ENCODE measurements at regions not wholly inside any gene's neighbourhood (a gene's known extent, or its start where the extent isn't known, plus 50 kb on each side); places are given as distances from the start of the nearest gene placed in this dataset.

DNA sequence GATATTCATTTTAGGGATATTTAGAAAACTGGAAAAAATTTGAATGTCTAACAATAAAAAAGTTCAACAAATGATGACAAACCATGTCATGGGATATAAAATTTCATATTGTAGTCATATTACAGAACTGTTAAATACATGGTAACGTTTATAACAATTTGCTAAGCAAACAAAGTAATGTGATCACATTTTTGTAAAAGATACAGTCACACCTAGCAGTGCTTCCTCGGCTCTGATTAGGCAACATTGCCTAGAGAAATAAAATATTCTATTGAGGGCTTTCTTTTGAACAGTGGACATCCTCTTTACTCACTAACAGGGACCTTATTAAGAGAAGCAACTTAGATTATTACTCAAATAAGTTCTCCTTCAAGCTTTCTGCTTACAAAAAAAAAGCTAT lies 605.5 kb downstream of the GATA3 start:
- H3K27ac Mint-ChIP-seq, result no peak overlapping the region
- no peak for DNase-seq
- no peaks in the 10 kb centered on the region for H3K36me3 Mint-ChIP-seq (ENCODE audit: low read depth)
- H3K4me3 Mint-ChIP-seq, result no peak overlapping the region
- H3K27me3 Mint-ChIP-seq (ENCODE audit: low read depth, poor library complexity), result peaks cover 6% of the 10 kb centered on the region
- TF ChIP-seq, protein P1, sequence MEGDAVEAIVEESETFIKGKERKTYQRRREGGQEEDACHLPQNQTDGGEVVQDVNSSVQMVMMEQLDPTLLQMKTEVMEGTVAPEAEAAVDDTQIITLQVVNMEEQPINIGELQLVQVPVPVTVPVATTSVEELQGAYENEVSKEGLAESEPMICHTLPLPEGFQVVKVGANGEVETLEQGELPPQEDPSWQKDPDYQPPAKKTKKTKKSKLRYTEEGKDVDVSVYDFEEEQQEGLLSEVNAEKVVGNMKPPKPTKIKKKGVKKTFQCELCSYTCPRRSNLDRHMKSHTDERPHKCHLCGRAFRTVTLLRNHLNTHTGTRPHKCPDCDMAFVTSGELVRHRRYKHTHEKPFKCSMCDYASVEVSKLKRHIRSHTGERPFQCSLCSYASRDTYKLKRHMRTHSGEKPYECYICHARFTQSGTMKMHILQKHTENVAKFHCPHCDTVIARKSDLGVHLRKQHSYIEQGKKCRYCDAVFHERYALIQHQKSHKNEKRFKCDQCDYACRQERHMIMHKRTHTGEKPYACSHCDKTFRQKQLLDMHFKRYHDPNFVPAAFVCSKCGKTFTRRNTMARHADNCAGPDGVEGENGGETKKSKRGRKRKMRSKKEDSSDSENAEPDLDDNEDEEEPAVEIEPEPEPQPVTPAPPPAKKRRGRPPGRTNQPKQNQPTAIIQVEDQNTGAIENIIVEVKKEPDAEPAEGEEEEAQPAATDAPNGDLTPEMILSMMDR (IDR thresholded peaks at IDR 0.05), result no peak
- H3K9me3 Mint-ChIP-seq, result no peaks in the 10 kb centered on the region
- H3K4me1 Mint-ChIP-seq, result peaks cover 10% of the 10 kb centered on the region

DNA sequence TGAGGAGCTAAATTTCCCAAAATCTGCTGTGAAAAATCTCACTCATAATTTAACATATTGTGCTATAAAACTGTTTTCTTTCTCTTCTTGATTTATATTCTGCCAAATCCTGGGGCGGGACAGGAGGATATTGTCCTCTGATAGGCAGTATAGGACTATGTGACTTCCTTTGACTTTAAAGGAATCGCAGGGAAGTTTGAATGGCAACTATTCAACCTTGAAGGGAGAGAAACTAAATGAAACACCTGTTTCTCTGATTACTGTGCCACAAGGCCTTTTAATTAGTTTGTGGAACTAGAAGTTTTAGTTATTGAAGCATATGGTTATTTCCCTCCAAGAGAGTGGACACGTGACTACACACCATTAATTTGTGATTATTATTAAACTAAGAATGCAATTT lies 607.4 kb downstream of the GATA3 start:
- no peak overlapping the region for H3K27ac Mint-ChIP-seq
- H3K4me3 Mint-ChIP-seq, result no peak overlapping the region
- TF ChIP-seq, protein P1 (IDR thresholded peaks at IDR 0.05), result no peak
- peaks cover 10% of the 10 kb centered on the region for H3K4me1 Mint-ChIP-seq
- H3K36me3 Mint-ChIP-seq (ENCODE audit: low read depth), result no peaks in the 10 kb centered on the region
- no peak for DNase-seq
- peaks cover 10% of the 10 kb centered on the region for H3K27me3 Mint-ChIP-seq (ENCODE audit: low read depth, poor library complexity)
- no peaks in the 10 kb centered on the region for H3K9me3 Mint-ChIP-seq

GRCh38 chr10:8663131-8663530 lies 608.6 kb downstream of the GATA3 start:
- TF ChIP-seq, protein P1 (IDR thresholded peaks at IDR 0.05), result no peak
- H3K36me3 Mint-ChIP-seq (ENCODE audit: low read depth), result no peaks in the 10 kb centered on the region
- no peak for DNase-seq
- no peak overlapping the region for H3K27ac Mint-ChIP-seq
- peaks cover 4% of the 10 kb centered on the region for H3K9me3 Mint-ChIP-seq
- H3K4me3 Mint-ChIP-seq, result no peak overlapping the region
- peaks cover 10% of the 10 kb centered on the region for H3K4me1 Mint-ChIP-seq
- H3K27me3 Mint-ChIP-seq (ENCODE audit: low read depth, poor library complexity), result peaks cover 14% of the 10 kb centered on the region

- no peak overlapping the region for H3K27ac Mint-ChIP-seq
Measured at GRCh38 chr10:8665322-8665721, 610.8 kb downstream of the GATA3 start.

DNA sequence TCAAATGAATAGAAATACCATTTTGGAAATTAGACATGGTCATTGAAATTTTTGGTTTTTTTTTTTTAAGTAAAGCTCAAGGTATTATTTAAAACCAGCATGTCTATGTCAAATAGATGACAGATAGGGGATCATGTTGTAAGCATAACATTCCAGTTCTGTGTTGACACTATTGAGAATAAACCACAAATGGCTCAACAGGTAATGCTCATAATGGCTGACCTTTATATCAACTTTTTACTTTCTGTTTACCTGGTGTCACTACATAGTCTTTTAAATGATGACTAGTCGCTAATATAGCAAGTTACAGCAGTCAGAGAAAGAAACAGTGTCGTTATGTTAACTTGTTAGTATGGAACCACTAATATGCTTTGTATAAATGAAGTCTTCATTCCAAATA lies 616.0 kb downstream of the GATA3 start:
- no peaks in the 10 kb centered on the region for H3K4me1 Mint-ChIP-seq
- TF ChIP-seq, protein P1 (IDR thresholded peaks at IDR 0.05), result no peak
- H3K4me3 Mint-ChIP-seq, result no peak overlapping the region
- peaks cover 11% of the 10 kb centered on the region for H3K27me3 Mint-ChIP-seq (ENCODE audit: low read depth, poor library complexity)
- H3K27ac Mint-ChIP-seq, result no peak overlapping the region
- no peaks in the 10 kb centered on the region for H3K36me3 Mint-ChIP-seq (ENCODE audit: low read depth)
- H3K9me3 Mint-ChIP-seq, result peaks cover 20% of the 10 kb centered on the region
- no peak for DNase-seq

More at GRCh38 chr10:8665322-8665721, 610.8 kb downstream of the GATA3 start:
- Mint-ChIP-seq H3K4me3 (no peak overlapping the region), H3K27me3 (ENCODE audit: low read depth, poor library complexity) (peaks cover 14% of the 10 kb centered on the region), H3K9me3 (peaks cover 9% of the 10 kb centered on the region), H3K4me1 (no peaks in the 10 kb centered on the region), H3K36me3 (ENCODE audit: low read depth) (no peaks in the 10 kb centered on the region)
- TF ChIP-seq, protein P1 (IDR thresholded peaks at IDR 0.05), result no peak
- DNase-seq, result no peak

- peaks cover 9% of the 10 kb centered on the region for H3K27me3 Mint-ChIP-seq (ENCODE audit: low read depth, poor library complexity)
- H3K27ac Mint-ChIP-seq, result no peak overlapping the region
- peaks cover 11% of the 10 kb centered on the region for H3K9me3 Mint-ChIP-seq
- no peak for DNase-seq
- TF ChIP-seq, protein P1 (IDR thresholded peaks at IDR 0.05), result no peak
- no peaks in the 10 kb centered on the region for H3K4me1 Mint-ChIP-seq
- no peak overlapping the region for H3K4me3 Mint-ChIP-seq
- H3K36me3 Mint-ChIP-seq (ENCODE audit: low read depth), result no peaks in the 10 kb centered on the region
Measured at GRCh38 chr10:8674230-8674629, 619.7 kb downstream of the GATA3 start.

Measured in nephron progenitor cell (in vitro differentiated cells).